GM12892 (cell line): ENCODE measurements at regions not wholly inside any gene's neighbourhood (a gene's known extent, or its start where the extent isn't known, plus 50 kb on each side); places are given as distances from the start of the nearest gene placed in this dataset.

Experiments used
- POLR2A ChIP-seq: IDR thresholded peaks from 2 replicates; pipeline ENCODE4 v1.6.1; 2011; ENCODE audit warnings: low read depth, low read length, control low read depth
- POLR2AphosphoS5 ChIP-seq: IDR thresholded peaks from 2 replicates; pipeline ENCODE4 v1.6.1; 2011; ENCODE audit warnings: low read depth, low read length, control low read depth
- TAF1 ChIP-seq: IDR thresholded peaks from 2 replicates; pipeline ENCODE4 v1.6.1; 2011; ENCODE audit warnings: low read depth, mild to moderate bottlenecking, control low read depth, low read length, borderline replicate concordance

DNA sequence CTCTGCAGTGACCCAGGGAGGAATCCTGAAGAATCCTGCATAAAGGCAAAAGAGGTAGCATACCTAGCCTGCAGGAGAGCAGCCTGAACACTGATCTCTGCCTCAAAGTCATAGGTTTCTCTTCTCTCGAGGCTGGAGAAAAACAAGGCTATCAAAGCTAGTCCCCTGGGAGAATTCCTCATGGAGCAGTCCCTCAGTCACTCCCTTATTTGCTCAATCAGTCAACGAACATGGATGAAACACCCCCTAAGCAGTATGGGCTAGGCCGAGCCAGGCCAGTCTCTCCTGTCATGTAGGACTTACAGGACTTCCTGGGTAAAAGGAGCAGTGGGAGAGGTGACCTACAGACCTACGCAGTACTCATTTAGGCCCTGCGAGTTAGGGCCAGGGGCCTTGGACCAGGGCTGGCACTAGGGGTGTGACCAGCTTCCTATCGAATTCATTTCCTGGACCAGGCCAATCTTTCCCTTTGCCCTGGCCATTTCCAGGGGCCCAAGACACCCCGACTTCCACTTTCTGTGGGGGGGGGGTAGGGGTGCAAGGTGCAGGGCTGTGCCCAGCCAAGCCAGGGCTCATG is 164.1 kb downstream of the EFNB1 start:
- no peak for TF ChIP-seq TAF1
- no peak for TF ChIP-seq POLR2AphosphoS5
- no peak for TF ChIP-seq POLR2A
